ENCODE measurements at regions not wholly inside any gene's neighbourhood (a gene's known extent, or its start where the extent isn't known, plus 50 kb on each side); places are given as distances from the start of the nearest gene placed in this dataset.

DNA sequence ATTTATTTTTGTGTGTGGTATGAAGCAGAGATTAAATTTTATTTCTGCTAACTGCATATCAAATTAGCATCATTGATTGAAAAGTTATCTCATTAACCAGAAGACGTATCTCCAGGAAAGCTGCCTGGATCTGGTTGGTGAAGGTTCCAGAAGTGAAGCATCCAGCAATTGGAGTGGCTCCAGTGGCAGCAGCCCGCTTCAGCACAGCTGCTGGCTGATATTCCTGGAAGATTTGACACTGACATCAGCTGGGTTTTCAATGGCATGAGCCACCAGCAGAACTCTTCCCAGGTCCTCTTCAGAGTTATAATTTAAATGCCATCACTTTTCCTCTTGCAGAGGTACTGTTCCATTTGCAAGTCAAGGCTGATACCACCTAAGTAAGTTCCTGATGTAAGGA lies 363.5 kb downstream of the BCKDHB start:
- H3K4me3 Mint-ChIP-seq (ENCODE audit: low read depth, unreplicated experiment): no peak overlapping the region
- H3K36me3 Mint-ChIP-seq (ENCODE audit: insufficient read depth, unreplicated experiment): no peaks in the 10 kb centered on the region
- TF ChIP-seq, protein P1, sequence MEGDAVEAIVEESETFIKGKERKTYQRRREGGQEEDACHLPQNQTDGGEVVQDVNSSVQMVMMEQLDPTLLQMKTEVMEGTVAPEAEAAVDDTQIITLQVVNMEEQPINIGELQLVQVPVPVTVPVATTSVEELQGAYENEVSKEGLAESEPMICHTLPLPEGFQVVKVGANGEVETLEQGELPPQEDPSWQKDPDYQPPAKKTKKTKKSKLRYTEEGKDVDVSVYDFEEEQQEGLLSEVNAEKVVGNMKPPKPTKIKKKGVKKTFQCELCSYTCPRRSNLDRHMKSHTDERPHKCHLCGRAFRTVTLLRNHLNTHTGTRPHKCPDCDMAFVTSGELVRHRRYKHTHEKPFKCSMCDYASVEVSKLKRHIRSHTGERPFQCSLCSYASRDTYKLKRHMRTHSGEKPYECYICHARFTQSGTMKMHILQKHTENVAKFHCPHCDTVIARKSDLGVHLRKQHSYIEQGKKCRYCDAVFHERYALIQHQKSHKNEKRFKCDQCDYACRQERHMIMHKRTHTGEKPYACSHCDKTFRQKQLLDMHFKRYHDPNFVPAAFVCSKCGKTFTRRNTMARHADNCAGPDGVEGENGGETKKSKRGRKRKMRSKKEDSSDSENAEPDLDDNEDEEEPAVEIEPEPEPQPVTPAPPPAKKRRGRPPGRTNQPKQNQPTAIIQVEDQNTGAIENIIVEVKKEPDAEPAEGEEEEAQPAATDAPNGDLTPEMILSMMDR (IDR thresholded peaks at IDR 0.05; ENCODE audit: unreplicated experiment): no peak
- BruUV-seq (replicated peaks): no TSS peak
- H3K9me3 Mint-ChIP-seq (ENCODE audit: low read depth, unreplicated experiment): no peaks in the 10 kb centered on the region
- intact Hi-C loops (cut with micrococcal nuclease; ENCODE audit: unreplicated experiment): no loop called here
- no peaks in the 10 kb centered on the region for H3K27me3 Mint-ChIP-seq (ENCODE audit: unreplicated experiment)
- H3K27ac Mint-ChIP-seq (ENCODE audit: unreplicated experiment): no peak overlapping the region
- DNase-seq: no peak
- H3K4me1 Mint-ChIP-seq (ENCODE audit: low read depth, unreplicated experiment): no peaks in the 10 kb centered on the region
- CTCF ChIA-PET: no interaction called here

DNA sequence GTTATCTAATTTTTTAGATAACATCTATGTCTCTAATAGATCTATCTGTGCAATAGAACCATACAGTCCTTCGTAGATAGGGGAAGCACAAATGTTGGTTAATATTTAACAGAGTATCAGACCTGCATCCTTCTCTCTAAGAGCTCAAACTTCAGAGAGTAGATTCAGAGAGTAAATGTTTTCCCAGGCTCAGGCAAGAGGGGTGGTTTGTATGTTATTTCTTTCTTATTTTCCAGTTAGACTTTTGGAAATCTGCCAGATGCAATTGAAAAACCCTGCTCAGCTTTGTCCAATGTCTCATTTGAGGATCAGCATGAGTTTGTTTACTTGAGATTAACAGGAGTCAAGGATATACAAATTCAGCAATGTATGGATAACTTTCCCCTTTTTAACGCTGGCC lies 361.9 kb downstream of the BCKDHB start:
- no peaks in the 10 kb centered on the region for H3K9me3 Mint-ChIP-seq (ENCODE audit: low read depth, unreplicated experiment)
- intact Hi-C loops (cut with micrococcal nuclease; ENCODE audit: unreplicated experiment): no loop called here
- no peak overlapping the region for H3K4me3 Mint-ChIP-seq (ENCODE audit: low read depth, unreplicated experiment)
- no peak for DNase-seq
- H3K36me3 Mint-ChIP-seq (ENCODE audit: insufficient read depth, unreplicated experiment): no peaks in the 10 kb centered on the region
- TF ChIP-seq, protein P1 (IDR thresholded peaks at IDR 0.05; ENCODE audit: unreplicated experiment): no peak
- no peaks in the 10 kb centered on the region for H3K27me3 Mint-ChIP-seq (ENCODE audit: unreplicated experiment)
- CTCF ChIA-PET: no interaction called here
- no TSS peak for BruUV-seq (replicated peaks)
- H3K27ac Mint-ChIP-seq (ENCODE audit: unreplicated experiment): no peak overlapping the region
- no peaks in the 10 kb centered on the region for H3K4me1 Mint-ChIP-seq (ENCODE audit: low read depth, unreplicated experiment)

DNA sequence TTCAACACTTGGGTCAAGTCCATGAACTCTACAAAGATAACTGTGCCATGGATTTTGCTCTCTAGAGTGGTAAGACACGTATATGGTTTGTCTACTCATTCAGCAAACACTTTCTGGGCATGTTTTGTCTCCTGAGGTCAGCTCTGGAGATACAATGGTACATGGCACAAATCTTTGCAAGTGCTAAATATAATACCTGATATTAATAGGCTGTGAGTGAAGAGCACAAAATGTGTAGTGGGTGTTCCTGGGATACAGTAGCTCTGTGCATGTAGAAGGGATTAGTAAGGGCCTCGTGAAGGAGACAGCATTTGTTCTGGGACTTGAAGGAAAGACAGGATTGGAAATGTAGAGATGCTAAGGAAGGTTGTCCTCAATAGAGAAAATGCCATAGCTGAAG lies 360.9 kb downstream of the BCKDHB start:
- Mint-ChIP-seq H3K27ac (ENCODE audit: unreplicated experiment) (no peak overlapping the region), H3K9me3 (ENCODE audit: low read depth, unreplicated experiment) (no peaks in the 10 kb centered on the region), H3K4me1 (ENCODE audit: low read depth, unreplicated experiment) (no peaks in the 10 kb centered on the region), H3K36me3 (ENCODE audit: insufficient read depth, unreplicated experiment) (no peaks in the 10 kb centered on the region), H3K27me3 (ENCODE audit: unreplicated experiment) (no peaks in the 10 kb centered on the region), H3K4me3 (ENCODE audit: low read depth, unreplicated experiment) (no peak overlapping the region)
- CTCF ChIA-PET: no interaction called here
- TF ChIP-seq, protein P1 (IDR thresholded peaks at IDR 0.05; ENCODE audit: unreplicated experiment): no peak
- intact Hi-C loops (cut with micrococcal nuclease; ENCODE audit: unreplicated experiment): no loop called here
- no TSS peak for BruUV-seq (replicated peaks)
- DNase-seq: no peak

DNA sequence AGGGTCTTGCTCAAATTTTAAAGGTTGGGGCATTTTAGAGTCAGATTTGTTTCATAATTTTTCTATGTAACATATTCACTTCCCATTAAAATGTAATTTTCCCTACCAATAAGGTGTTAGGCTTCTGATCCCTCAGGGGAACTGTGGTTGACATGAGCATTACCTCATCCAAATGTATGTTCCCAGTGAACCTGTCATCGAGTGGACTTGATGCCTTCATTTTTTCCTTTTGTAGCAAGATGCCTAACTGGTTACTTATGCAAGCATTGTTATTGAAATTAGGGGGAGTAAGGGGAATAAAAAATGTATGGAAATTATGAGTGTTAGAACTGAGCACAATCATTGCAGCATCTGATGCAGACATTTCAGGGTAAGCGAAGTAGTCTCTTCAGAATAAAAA lies 360.5 kb downstream of the BCKDHB start:
- Mint-ChIP-seq H3K4me3 (ENCODE audit: low read depth, unreplicated experiment) (no peak overlapping the region), H3K9me3 (ENCODE audit: low read depth, unreplicated experiment) (no peaks in the 10 kb centered on the region), H3K27me3 (ENCODE audit: unreplicated experiment) (no peaks in the 10 kb centered on the region), H3K4me1 (ENCODE audit: low read depth, unreplicated experiment) (no peaks in the 10 kb centered on the region), H3K36me3 (ENCODE audit: insufficient read depth, unreplicated experiment) (no peaks in the 10 kb centered on the region), H3K27ac (ENCODE audit: unreplicated experiment) (no peak overlapping the region)
- TF ChIP-seq, protein P1 (IDR thresholded peaks at IDR 0.05; ENCODE audit: unreplicated experiment): no peak
- no TSS peak for BruUV-seq (replicated peaks)
- DNase-seq: no peak
- CTCF ChIA-PET: no interaction called here
- intact Hi-C loops (cut with micrococcal nuclease; ENCODE audit: unreplicated experiment): no loop called here

DNA sequence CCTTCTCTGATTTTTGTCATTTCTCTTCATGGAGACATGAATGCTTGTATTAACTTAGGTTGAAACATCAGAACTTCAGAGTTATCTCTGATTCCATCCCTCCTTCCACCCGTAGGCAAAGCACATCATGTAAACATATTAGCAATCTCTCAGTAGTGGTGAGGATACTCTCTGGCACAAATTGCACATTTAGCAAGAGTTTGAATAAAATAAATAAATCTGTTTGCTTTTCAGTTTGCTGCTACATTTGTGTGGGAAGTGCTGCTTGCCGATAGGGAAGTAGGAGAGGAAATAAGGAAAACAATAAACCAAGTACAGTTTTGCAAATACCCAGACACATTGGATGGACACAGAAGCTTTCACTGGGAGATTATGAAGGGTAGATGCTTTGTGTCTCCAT lies 359.0 kb downstream of the BCKDHB start:
- DNase-seq: no peak
- TF ChIP-seq, protein P1 (IDR thresholded peaks at IDR 0.05; ENCODE audit: unreplicated experiment): no peak
- H3K4me1 Mint-ChIP-seq (ENCODE audit: low read depth, unreplicated experiment): no peaks in the 10 kb centered on the region
- H3K27ac Mint-ChIP-seq (ENCODE audit: unreplicated experiment): no peak overlapping the region
- intact Hi-C loops (cut with micrococcal nuclease; ENCODE audit: unreplicated experiment): no loop called here
- no peaks in the 10 kb centered on the region for H3K36me3 Mint-ChIP-seq (ENCODE audit: insufficient read depth, unreplicated experiment)
- H3K27me3 Mint-ChIP-seq (ENCODE audit: unreplicated experiment): no peaks in the 10 kb centered on the region
- no peak overlapping the region for H3K4me3 Mint-ChIP-seq (ENCODE audit: low read depth, unreplicated experiment)
- CTCF ChIA-PET: no interaction called here
- BruUV-seq (replicated peaks): no TSS peak
- H3K9me3 Mint-ChIP-seq (ENCODE audit: low read depth, unreplicated experiment): no peaks in the 10 kb centered on the region

Data from Calu3 (cell line).